H1 (cell line): ENCODE measurements at regions not wholly inside any gene's neighbourhood (a gene's known extent, or its start where the extent isn't known, plus 50 kb on each side); places are given as distances from the start of the nearest gene placed in this dataset.

ENCODE experiments used
- CTCF ChIA-PET: fragments of 300-600 bp; sonication (Branson Sonifier 250); formaldehyde crosslinking; loops from one replicate; lab custom pipeline; 2021; ENCODE audit not compliant: partially characterized antibody; lab: Charles Lee
- POLR2A ChIA-PET: fragments of 300-600 bp; sonication (Branson Sonifier 250); formaldehyde crosslinking; loops from one replicate; lab custom pipeline; 2021; ENCODE audit warnings: inconsistent platforms; ENCODE audit not compliant: partially characterized antibody; lab: Charles Lee
- DNase-seq, 2 experiments: peaks; one replicate each; pipeline versions ENCODE4 v3.0.0 to v3.0.0-alpha.2; 2010 to 2022; ENCODE audit warnings: low spot score in 2 of 2, low read depth in 1 of 2, mixed read lengths in 1 of 2
- FAIRE-seq: peaks from 2 replicates; lab custom pipeline; 2011; peaks lifted over from hg19 to GRCh38; lab: Jason Lieb, UNC
- H2AFZ ChIP-seq: 2 replicates; pipeline ENCODE4 v1.8.1; 2012; ENCODE audit warnings: low read length, inconsistent platforms
- H2AK5ac ChIP-seq: 2 replicates; pipeline ENCODE4 v1.6.1; 2013; ENCODE audit warnings: low read depth, low read length
- H2BK120ac ChIP-seq: replicated peaks from 2 replicates; pipeline ENCODE3; 2013; ENCODE audit warnings: low read depth, low read length, inconsistent platforms
- H2BK12ac ChIP-seq: 2 replicates; pipeline ENCODE4 v1.6.1; 2013; ENCODE audit warnings: low read depth, low read length
- H2BK15ac ChIP-seq: 2 replicates; pipeline ENCODE4 v1.6.1; 2013; ENCODE audit warnings: low read length
- H2BK20ac ChIP-seq: 2 replicates; pipeline ENCODE4 v1.6.1; 2013; ENCODE audit warnings: low read length
- H2BK5ac ChIP-seq: 2 replicates; pipeline ENCODE4 v1.6.1; 2013; ENCODE audit warnings: low read depth, low read length
- H3K14ac ChIP-seq: 2 replicates; pipeline ENCODE4 v1.6.1; 2013; ENCODE audit warnings: inconsistent platforms; ENCODE audit not compliant: insufficient read length
- H3K18ac ChIP-seq: 2 replicates; pipeline ENCODE4 v1.6.1; 2013; ENCODE audit warnings: low read length; ENCODE audit errors: extremely low read depth
- H3K23ac ChIP-seq: 2 replicates; pipeline ENCODE4 v1.6.1; 2013; ENCODE audit warnings: inconsistent platforms; ENCODE audit not compliant: insufficient read length
- H3K23me2 ChIP-seq: 2 replicates; pipeline ENCODE4 v1.6.1; 2013; ENCODE audit warnings: low read depth, low read length
- H3K27ac ChIP-seq: 2 replicates; pipeline ENCODE4 v1.6.1; 2011; ENCODE audit warnings: low read depth, low read length, inconsistent platforms
- H3K27me3 ChIP-seq, 4 experiments: replicated peaks in 1 of 4; 1 replicate in 1 of 4; 2 replicates in 3 of 4; pipeline versions ENCODE4 v1.6.1 to v1.8.1; 2011 to 2013; ENCODE audit warnings: low read length in 3 of 4, mild to moderate bottlenecking in 3 of 4, inconsistent platforms in 2 of 4, mixed read lengths in 2 of 4, moderate library complexity in 1 of 4; ENCODE audit not compliant: control insufficient read depth in 3 of 4, insufficient read depth in 3 of 4; ENCODE audit errors: extremely low read depth in 1 of 4
- H3K36me3 ChIP-seq, 4 experiments: 2 replicates each; pipeline versions ENCODE4 v1.6.1 to v1.8.1; 2011 to 2013; ENCODE audit warnings: mild to moderate bottlenecking in 4 of 4, low read length in 3 of 4, moderate library complexity in 2 of 4, control low read depth in 1 of 4, inconsistent platforms in 1 of 4; ENCODE audit not compliant: insufficient read depth in 4 of 4, control insufficient read depth in 2 of 4
- H3K4ac ChIP-seq: replicated peaks from 2 replicates; pipeline ENCODE3; 2013; ENCODE audit warnings: low read length, low read depth, mixed read lengths, inconsistent platforms; ENCODE audit not compliant: insufficient read length
- H3K4me1 ChIP-seq, 4 experiments: replicated peaks in 1 of 4; 1 replicate in 1 of 4; 2 replicates in 3 of 4; pipeline versions ENCODE4 v1.6.1 to v1.8.1; 2011 to 2013; ENCODE audit warnings: low read length in 3 of 4, inconsistent platforms in 2 of 4, mixed read lengths in 1 of 4; ENCODE audit not compliant: insufficient read depth in 4 of 4, control insufficient read depth in 3 of 4
- H3K4me2 ChIP-seq, 2 experiments: 2 replicates each; pipeline versions ENCODE4 v1.6.1 to v1.8.1; 2011 to 2013; ENCODE audit warnings: low read depth in 2 of 2, low read length in 2 of 2, control low read depth in 1 of 2, inconsistent platforms in 1 of 2, mild to moderate bottlenecking in 1 of 2; ENCODE audit not compliant: insufficient read depth in 1 of 2
- H3K4me3 ChIP-seq, 4 experiments: fragments of 200-600, 300-600 bp in 1 of 4; sonication (generic), shearing (Covaris generic), sonication (Bioruptor Twin) in 1 of 4; 2 replicates each; pipeline versions ENCODE4 v1.5.1 to v1.8.1; 2011 to 2016; ENCODE audit warnings: low read length in 4 of 4, low read depth in 3 of 4, control low read depth in 2 of 4, inconsistent platforms in 2 of 4, mild to moderate bottlenecking in 2 of 4, mixed read lengths in 1 of 4, moderate library complexity in 1 of 4; ENCODE audit not compliant: insufficient read depth in 2 of 4; ENCODE audit errors: extremely low read depth in 1 of 4
- H3K56ac ChIP-seq: replicated peaks from 2 replicates; pipeline ENCODE3; 2013; ENCODE audit warnings: low read depth, mild to moderate bottlenecking, mixed read lengths, low read length, inconsistent platforms; ENCODE audit not compliant: insufficient read length
- H3K79me1 ChIP-seq: 2 replicates; pipeline ENCODE4 v1.6.1; 2013; ENCODE audit warnings: low read depth, low read length, control low read depth
- H3K79me2 ChIP-seq, 2 experiments: 2 replicates each; pipeline versions ENCODE4 v1.6.1 to v1.8.1; 2012 to 2013; ENCODE audit warnings: low read length in 2 of 2, mild to moderate bottlenecking in 2 of 2, inconsistent platforms in 1 of 2; ENCODE audit not compliant: insufficient read depth in 2 of 2, control insufficient read depth in 1 of 2
- H3K9ac ChIP-seq, 4 experiments: replicated peaks in 1 of 4; 1 replicate in 1 of 4; 2 replicates in 3 of 4; pipeline versions ENCODE4 v1.6.1 to v1.8.1; 2011 to 2013; ENCODE audit warnings: low read depth in 3 of 4, low read length in 3 of 4, control low read depth in 2 of 4, mild to moderate bottlenecking in 2 of 4, moderate library complexity in 2 of 4, inconsistent platforms in 1 of 4; ENCODE audit errors: extremely low read depth in 1 of 4
- H3K9me3 ChIP-seq, 2 experiments: 2 replicates each; pipeline versions ENCODE4 v1.6.1 to v1.8.1; 2012 to 2013; ENCODE audit warnings: mild to moderate bottlenecking in 2 of 2, moderate library complexity in 2 of 2, control low read depth in 1 of 2, inconsistent platforms in 1 of 2, low read depth in 1 of 2, low read length in 1 of 2, mixed read lengths in 1 of 2; ENCODE audit not compliant: insufficient read depth in 2 of 2
- H4K20me1 ChIP-seq, 2 experiments: replicated peaks in 1 of 2; 2 replicates each; pipeline versions ENCODE3 to v1.8.1; 2011 to 2013; ENCODE audit warnings: inconsistent platforms in 2 of 2, low read length in 2 of 2, mild to moderate bottlenecking in 1 of 2; ENCODE audit not compliant: insufficient read depth in 2 of 2, control insufficient read depth in 1 of 2
- H4K5ac ChIP-seq: 2 replicates; pipeline ENCODE4 v1.6.1; 2013; ENCODE audit warnings: low read length, low read depth, mixed read lengths, inconsistent platforms; ENCODE audit not compliant: insufficient read length
- H4K8ac ChIP-seq: 2 replicates; pipeline ENCODE4 v1.8.0; 2013; ENCODE audit warnings: mild to moderate bottlenecking, moderate library complexity, low read length, inconsistent platforms; ENCODE audit not compliant: insufficient read depth; ENCODE audit errors: extremely low read depth
- H4K91ac ChIP-seq: replicated peaks from 2 replicates; pipeline ENCODE3; 2013; ENCODE audit warnings: low read length, mixed read lengths, inconsistent platforms; ENCODE audit not compliant: insufficient read length
- EP300 ChIP-seq, 2 experiments: IDR thresholded peaks; 1 replicate in 1 of 2; 2 replicates in 1 of 2; pipeline ENCODE4 v1.6.1; 2011 to 2012; ENCODE audit warnings: low read depth in 2 of 2, low read length in 2 of 2, mild to moderate bottlenecking in 2 of 2, borderline replicate concordance in 1 of 2, inconsistent platforms in 1 of 2, moderate library complexity in 1 of 2
- GABPA ChIP-seq: IDR thresholded peaks from 2 replicates; pipeline ENCODE4 v1.6.1; 2011; ENCODE audit warnings: mild to moderate bottlenecking, low read length, moderate library complexity, borderline replicate concordance; ENCODE audit not compliant: insufficient read depth
- GTF2F1 ChIP-seq: IDR thresholded peaks from 2 replicates; pipeline ENCODE4 v1.6.1; 2012; ENCODE audit warnings: low read depth, low read length, improper control_type of control experiment, borderline replicate concordance
- HDAC6 ChIP-seq: IDR thresholded peaks from one replicate; pipeline ENCODE4 v1.7.1; 2012; ENCODE audit warnings: low read depth, mild to moderate bottlenecking, inconsistent platforms, low read length, moderate library complexity
- PHF8 ChIP-seq: fragments of 200-600 bp; sonication (generic); conservative IDR thresholded peaks from 2 replicates; pipeline ENCODE4 v1.7.1; 2012; ENCODE audit warnings: low read depth, mild to moderate bottlenecking, inconsistent platforms, low read length, moderate library complexity
- POU5F1 ChIP-seq: IDR thresholded peaks from 2 replicates; pipeline ENCODE4 v1.6.1; 2011; ENCODE audit warnings: low read depth, mild to moderate bottlenecking, low read length, moderate library complexity
- RXRA ChIP-seq: IDR thresholded peaks from 2 replicates; pipeline ENCODE4 v1.6.1; 2011; ENCODE audit warnings: low read depth, mild to moderate bottlenecking, low read length, moderate library complexity; ENCODE audit not compliant: insufficient read depth
- SP1 ChIP-seq: IDR thresholded peaks from 2 replicates; pipeline ENCODE4 v1.6.1; 2011; ENCODE audit warnings: low read depth, low read length
- SUZ12 ChIP-seq: fragments of 200-600 bp; sonication (generic); IDR thresholded peaks from 2 replicates; pipeline ENCODE4 v1.6.1; 2012; ENCODE audit warnings: mild to moderate bottlenecking, inconsistent platforms, low read length, moderate library complexity, mixed read lengths
- WGBS, 2 experiments: shearing (Covaris generic) in 1 of 2; methylation state at CpG; one replicate each; pipeline versions ENCODE4 v1.1.6 to v1.1.7; 2013 to 2015; ENCODE audit warnings: low lambda C conversion rate in 2 of 2, mixed read lengths in 2 of 2, inconsistent platforms in 1 of 2, low coverage in 1 of 2, missing lambda C conversion rate in 1 of 2; ENCODE audit not compliant: insufficient replicate concordance in 2 of 2, insufficient coverage in 1 of 2, insufficient read length in 1 of 2; ENCODE audit errors: extremely low coverage in 1 of 2, missing lambda C conversion rate in 1 of 2; 5-methylcytosine and 5-hydroxymethylcytosine counted together
- TF ChIP-seq, protein P1 (sequence below): IDR thresholded peaks from 2 replicates; pipeline ENCODE4 v1.6.1; 2011; ENCODE audit warnings: low read length, improper control_type of control experiment
- TF ChIP-seq, protein P2 (sequence below): IDR thresholded peaks from 2 replicates; pipeline ENCODE4 v1.6.1; 2012; ENCODE audit warnings: inconsistent platforms

DNA sequence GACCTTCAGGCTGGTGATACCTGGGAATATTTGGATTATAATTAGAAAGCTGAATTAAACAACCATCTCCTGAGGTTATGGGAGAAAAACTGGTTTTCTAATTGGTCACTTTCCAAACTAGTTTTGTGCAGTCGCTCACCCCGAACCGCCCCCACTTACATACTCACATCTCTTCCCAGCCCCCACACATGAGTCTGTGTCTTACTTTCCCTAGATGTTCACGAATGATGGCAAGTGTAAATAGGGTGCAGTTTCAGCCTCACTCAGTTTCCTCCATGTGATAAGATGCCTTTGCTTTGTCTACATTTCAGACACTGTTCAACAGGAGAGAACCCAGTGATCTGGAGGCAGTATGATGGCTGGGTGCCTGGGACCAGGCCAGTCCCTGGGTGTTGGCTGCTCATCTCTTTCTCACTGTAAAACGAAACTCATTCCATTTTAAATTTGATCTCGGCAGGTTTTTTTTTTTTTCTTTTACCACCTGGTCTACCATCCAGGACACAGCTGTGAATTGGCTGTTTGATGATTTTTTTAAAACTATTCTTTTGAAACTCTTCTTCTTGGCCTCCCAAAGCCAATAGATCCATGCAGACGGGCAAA is 164.3 kb upstream of the RAB4A start:
- Histone ChIP-seq H3K4ac (no peak overlapping the region), H3K9me3 (no peaks in the 10 kb centered on the region), H2BK5ac (no peak overlapping the region), H3K79me2 (no peaks in the 10 kb centered on the region), H3K23ac (no peak overlapping the region), H3K4me3 (no peak overlapping the region), H2AK5ac (no peak overlapping the region), H3K14ac (no peak overlapping the region), H3K79me1 (no peaks in the 10 kb centered on the region), H3K27me3 (peaks cover 0 to 2% (median 0%) of the 10 kb centered on the region in 4 experiments; a peak in 2 of 7 replicates), H4K5ac (no peak overlapping the region), H3K56ac (no peak overlapping the region), H2BK15ac (no peak overlapping the region; the same call in 1 of the 2 replicates), H3K27ac (no peak overlapping the region), H4K20me1 (no peaks in the 10 kb centered on the region), H2BK120ac (no peak overlapping the region), H2BK20ac (no peak overlapping the region), H3K9ac (no peak overlapping the region), H3K36me3 (no peaks in the 10 kb centered on the region), H3K4me1 (peaks cover 0 to 9% (median 6%) of the 10 kb centered on the region in 4 experiments; a peak in 5 of 7 replicates), H2AFZ (no peak overlapping the region), H3K4me2 (no peak overlapping the region), H4K8ac (no peak overlapping the region), H3K18ac (no peak overlapping the region), H4K91ac (no peak overlapping the region), H3K23me2 (no peaks in the 10 kb centered on the region), H2BK12ac (0 out of 2 replicates have a peak overlapping the region, but pooled peaks have one; percentile 20)
- ChIA-PET POLR2A (interaction anchor here (1.8 kb wide), 1 partner anchor 9 kb away, joined by 6 read pairs; no protein-coding TSS in a partner anchor), CTCF (interaction anchor here (1.4 kb wide), 1 partner anchor 120 kb away, joined by 3 read pairs; no protein-coding TSS in a partner anchor)
- FAIRE-seq (no peak), DNase-seq (no peak)
- WGBS, 2 experiments: 91% methylated on average over 7 of the region's 7 CpGs; no CpG with 5 or more reads in 1 of the 2 experiments
- TF ChIP-seq HDAC6 (no peak), SUZ12 (no peak), SP1 (no peak), GABPA (no peak), PHF8 (no peak), POU5F1 (no peak), RXRA (no peak), EP300 (IDR thresholded peaks at IDR 0.05; ENCODE audit: borderline replicate concordance in 1 of 2, low read depth in 2 of 2, low read length in 2 of 2) (no peak), GTF2F1 (no peak)
- TF ChIP-seq, protein P1, sequence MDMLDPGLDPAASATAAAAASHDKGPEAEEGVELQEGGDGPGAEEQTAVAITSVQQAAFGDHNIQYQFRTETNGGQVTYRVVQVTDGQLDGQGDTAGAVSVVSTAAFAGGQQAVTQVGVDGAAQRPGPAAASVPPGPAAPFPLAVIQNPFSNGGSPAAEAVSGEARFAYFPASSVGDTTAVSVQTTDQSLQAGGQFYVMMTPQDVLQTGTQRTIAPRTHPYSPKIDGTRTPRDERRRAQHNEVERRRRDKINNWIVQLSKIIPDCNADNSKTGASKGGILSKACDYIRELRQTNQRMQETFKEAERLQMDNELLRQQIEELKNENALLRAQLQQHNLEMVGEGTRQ: no peak
- TF ChIP-seq, protein P2, sequence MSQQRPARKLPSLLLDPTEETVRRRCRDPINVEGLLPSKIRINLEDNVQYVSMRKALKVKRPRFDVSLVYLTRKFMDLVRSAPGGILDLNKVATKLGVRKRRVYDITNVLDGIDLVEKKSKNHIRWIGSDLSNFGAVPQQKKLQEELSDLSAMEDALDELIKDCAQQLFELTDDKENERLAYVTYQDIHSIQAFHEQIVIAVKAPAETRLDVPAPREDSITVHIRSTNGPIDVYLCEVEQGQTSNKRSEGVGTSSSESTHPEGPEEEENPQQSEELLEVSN: no peak
